Activated CD8-positive, alpha-beta memory T cell treated with anti-CD3 and anti-CD28 coated beads for 36 hours (primary cell): ENCODE measurements at regions not wholly inside any gene's neighbourhood (a gene's known extent, or its start where the extent isn't known, plus 50 kb on each side); places are given as distances from the start of the nearest gene placed in this dataset.
"Not testable (repeated sequence)": the region's sequence is repeated elsewhere in the genome, so short reads cannot be mapped to it uniquely, and the experiment has no call there.

Experiments used
- CTCF ChIA-PET: fragments of 350-600 bp; sonication (Branson Sonifier 250); formaldehyde crosslinking; loops from one replicate; lab custom pipeline; 2021; ENCODE audit warnings: antibody characterized with exemption; lab: Charles Lee
- POLR2A ChIA-PET: fragments of 350-600 bp; sonication (Branson Sonifier 250); formaldehyde crosslinking; loops from one replicate; lab custom pipeline; 2021; ENCODE audit warnings: antibody characterized with exemption; lab: Charles Lee

GRCh38 chr3:163809540-163809993, 1268.7 kb downstream of the SI start:
- ChIA-PET POLR2A (no interaction called here), CTCF (no interaction called here)

DNA sequence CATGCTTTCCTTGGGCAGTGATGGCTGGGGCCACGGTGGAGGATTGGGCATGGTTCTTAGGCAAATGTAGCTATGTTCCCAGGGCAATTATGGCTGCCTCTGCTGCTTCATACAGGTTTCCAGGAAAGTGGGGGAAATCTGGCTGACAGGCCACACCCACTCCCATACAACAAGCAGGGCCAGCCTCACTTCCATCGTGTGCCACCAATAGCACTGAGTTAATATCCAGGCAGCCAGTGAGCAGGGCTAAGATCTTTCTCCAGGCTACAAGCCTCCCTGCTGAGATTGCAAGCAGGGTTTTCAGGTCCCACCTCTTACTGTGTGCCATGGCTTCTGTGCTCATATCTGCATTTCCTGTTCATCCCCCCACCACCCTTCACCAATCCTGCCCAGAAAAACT, 1291.9 kb downstream of the SI start:
- POLR2A ChIA-PET, result no interaction called here
- CTCF ChIA-PET, result no interaction called here

- CTCF ChIA-PET, result no interaction called here
Observed at GRCh38 chr3:163785693-163786092, 1292.6 kb downstream of the SI start.

GRCh38 chr3:163779396-163780344, 1298.6 kb downstream of the SI start:
- POLR2A ChIA-PET, result no interaction called here
- CTCF ChIA-PET, result no interaction called here

More at GRCh38 chr3:163785693-163786092, 1292.6 kb downstream of the SI start:
- POLR2A ChIA-PET, result no interaction called here

GRCh38 chr3:163776743-163777142, 1301.6 kb downstream of the SI start:
- ChIA-PET POLR2A (no interaction called here), CTCF (no interaction called here)

DNA sequence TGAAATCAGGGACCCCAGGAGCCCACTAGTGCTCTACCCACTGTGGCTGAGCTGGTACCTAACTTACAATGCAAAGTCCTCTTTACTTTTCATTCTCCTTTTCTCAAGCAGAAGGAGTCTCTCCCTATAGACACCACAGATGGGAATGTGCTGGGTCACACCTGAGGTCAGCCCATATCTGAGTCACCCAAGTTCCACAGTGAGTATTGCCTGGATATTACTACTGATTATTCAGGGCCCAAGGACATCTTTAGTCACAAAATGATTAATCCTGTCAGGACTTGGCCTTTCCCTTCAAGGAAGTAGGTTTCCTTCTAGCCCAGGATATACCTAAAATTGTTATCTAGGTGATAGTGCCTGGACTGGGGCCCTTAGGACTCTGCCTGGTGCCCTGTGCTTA, 1305.2 kb downstream of the SI start:
- ChIA-PET CTCF (no interaction called here), POLR2A (no interaction called here)

- POLR2A ChIA-PET, result no interaction called here
Observed at GRCh38 chr3:163768048-163768447, 1310.2 kb downstream of the SI start.

DNA sequence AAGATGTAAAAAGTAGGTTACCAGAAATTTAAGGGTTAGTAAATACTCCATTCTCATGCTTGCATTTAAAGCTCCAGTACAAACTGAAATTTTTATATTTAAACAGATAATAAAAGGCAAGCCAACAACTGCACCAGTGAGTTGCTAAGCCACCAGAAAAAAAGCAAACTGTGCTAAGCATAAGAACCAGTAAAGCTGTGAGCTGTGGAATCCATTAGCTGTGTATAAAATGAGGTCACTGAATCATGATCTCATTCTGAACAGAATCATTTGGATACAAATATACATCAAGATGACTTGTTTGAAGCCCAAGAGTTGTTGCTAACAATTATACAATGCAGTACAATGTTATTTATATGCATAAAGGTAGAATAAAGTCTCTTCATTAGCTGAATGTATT, 1312.2 kb downstream of the SI start:
- ChIA-PET CTCF (no interaction called here), POLR2A (no interaction called here)

More at GRCh38 chr3:163768048-163768447, 1310.2 kb downstream of the SI start:
- CTCF ChIA-PET, result no interaction called here

DNA sequence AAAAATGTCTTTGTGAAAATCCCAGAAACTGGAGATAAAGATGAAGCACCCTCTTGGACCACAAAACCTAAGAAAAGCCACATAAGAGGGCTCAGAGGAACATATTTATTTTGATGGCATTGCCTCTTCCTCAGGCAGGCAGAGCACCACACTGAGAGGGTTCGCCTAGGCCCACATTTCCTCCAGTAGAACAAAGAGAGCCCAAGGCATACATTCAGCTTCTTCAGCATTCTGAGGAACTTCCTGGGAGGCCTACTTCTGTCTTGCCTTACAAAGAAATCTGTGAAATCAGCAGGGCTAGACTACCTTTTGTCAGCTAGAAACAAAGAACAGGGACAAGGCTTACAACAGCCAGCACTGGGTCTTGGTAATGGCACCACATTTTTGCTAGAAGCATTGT, 1325.3 kb downstream of the SI start:
- POLR2A ChIA-PET, result no interaction called here
- CTCF ChIA-PET, result no interaction called here

DNA sequence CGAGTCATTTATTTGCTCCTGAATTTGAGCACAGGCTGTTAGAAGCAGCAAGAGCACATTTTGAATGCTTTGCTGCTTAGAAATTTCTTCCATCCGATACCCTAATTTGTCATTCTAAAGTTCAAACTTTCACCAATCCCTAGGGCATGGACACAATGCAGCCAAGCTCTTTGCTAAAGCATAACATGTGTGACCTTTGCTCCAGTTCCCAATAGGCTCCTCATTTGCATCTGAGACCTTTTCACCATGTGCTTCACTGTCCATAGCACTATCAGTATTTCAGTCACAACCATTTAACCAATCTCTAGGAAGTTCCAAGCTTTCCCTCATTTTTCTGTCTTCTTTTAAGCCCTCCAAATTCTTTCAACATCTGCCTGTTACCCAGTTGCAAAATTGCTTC, 1333.1 kb downstream of the SI start:
- ChIA-PET CTCF (no interaction called here), POLR2A (no interaction called here)

DNA sequence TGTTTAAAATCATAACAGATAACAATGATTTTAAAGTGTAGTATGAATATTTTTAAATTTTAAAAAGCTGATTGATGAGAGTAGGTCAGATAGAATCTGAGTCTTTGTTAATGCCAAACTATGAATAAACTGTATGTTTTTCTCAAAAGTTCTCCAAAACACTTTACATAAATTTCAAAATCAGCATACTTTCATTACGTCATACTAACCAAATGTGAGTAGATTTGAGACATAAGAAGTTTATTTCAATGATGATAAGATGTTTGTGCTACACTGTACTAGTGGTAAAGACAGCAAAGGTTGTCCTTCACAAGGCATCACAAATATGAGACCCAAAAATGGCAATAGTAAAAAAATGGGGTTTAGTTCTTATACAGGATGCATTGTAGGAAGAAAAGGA, 1342.9 kb downstream of the SI start:
- ChIA-PET CTCF (no interaction called here), POLR2A (no interaction called here)

DNA sequence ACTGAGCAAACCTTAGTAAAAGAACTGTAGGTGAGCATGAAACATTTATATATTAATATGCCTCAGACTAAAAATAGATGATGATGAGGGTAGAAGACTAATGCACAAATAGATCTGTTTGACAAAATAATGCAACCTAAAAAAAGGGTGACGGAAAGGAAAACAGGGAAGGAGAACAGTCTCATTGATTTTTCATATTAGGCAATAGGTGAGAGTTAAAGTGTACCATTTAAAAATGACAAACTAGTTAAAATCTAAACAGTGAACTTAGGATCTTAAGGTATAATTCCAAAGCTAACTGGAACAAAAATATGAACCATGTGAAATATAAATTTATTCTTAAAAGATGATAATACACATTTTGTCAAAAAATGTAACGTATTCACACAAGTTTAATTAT, 1347.6 kb downstream of the SI start:
- POLR2A ChIA-PET, result no interaction called here

DNA sequence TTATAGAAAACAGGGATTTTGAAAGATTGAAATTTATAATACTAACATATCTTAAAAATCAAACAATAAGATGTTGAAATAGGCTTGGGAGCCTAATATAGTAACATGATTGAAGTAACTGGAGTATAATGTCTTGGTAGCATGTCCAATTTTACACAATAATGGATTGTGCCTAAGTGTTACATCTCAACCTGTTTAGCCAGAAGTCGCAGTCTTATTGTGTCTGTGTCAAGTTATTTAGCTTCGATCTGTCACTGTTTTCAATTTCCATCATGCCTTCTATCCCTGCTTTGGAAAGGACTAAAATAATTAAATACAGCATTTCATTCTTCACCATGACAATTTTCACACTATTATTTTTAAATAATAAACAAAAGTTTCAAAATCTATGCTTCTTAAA, 1352.2 kb downstream of the SI start:
- POLR2A ChIA-PET, result no interaction called here

More for the DNA sequence above, 1347.6 kb downstream of the SI start:
- CTCF ChIA-PET, result no interaction called here

DNA sequence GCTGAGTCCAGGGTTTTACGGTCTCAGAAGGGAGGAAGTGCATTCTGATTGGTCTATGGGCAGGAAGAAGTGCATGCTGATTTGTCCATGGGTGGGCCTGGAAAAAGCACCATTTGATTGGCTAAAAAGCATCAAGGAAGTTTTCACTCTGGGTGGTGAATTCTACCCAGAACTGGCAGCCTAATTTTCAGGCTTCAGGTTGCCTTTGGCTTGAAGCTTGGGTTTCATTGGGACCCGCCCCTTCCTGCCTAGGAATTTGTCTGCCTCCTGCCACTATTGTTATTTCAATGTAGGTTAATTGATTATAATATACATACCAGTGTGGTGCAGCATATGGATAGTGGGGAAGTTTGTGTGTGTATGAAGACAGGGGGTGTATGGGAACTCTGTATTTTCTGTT, 1355.9 kb downstream of the SI start:
- ChIA-PET CTCF (no interaction called here), POLR2A (no interaction called here)

More for the DNA sequence above, 1352.2 kb downstream of the SI start:
- CTCF ChIA-PET, result no interaction called here

DNA sequence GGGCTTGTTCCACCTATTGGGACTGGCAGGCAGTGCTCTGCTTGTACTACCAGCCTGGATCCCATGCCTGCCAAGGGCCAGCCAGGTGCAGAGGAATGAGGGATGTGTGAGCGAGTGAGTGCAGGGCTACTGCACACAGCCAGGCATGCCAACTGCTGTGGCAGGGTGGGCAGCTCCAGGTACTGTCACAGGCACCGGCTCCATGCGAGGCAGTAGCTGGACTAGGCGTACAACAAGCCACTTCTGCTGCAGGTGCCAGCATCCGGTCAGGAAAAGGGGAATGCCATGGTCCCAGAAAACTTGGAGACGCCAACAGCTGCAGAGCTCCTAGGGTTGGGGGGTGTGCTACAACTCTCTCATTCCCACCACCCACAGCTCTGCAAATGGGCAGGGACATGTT, 1356.7 kb downstream of the SI start:
- ChIA-PET POLR2A (no interaction called here), CTCF (no interaction called here)

- CTCF ChIA-PET, result no interaction called here
- POLR2A ChIA-PET, result no interaction called here
Observed at GRCh38 chr3:163717377-163717776, 1360.9 kb downstream of the SI start.

DNA sequence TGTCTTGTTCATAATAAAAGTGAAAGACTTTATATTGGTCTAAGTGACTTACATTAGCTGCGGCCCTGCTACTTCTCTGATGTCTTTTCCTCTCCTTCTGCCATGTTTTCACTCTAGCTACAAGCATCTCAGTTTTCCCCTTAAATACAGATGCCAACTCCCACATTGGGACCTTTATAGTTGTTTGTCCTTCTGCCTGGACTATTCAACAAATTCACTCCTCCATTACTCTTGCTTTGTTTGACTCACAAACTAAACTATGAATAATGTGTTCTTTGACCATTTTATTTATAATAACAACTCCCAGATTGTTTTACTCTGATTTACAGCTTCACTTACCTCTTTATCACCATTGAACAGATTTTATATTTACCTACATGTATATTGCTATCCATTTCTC, 1369.9 kb downstream of the SI start:
- POLR2A ChIA-PET, result no interaction called here
- CTCF ChIA-PET, result no interaction called here

- ChIA-PET POLR2A (no interaction called here), CTCF (no interaction called here)
Observed at GRCh38 chr3:163707659-163708058, 1370.6 kb downstream of the SI start.

DNA sequence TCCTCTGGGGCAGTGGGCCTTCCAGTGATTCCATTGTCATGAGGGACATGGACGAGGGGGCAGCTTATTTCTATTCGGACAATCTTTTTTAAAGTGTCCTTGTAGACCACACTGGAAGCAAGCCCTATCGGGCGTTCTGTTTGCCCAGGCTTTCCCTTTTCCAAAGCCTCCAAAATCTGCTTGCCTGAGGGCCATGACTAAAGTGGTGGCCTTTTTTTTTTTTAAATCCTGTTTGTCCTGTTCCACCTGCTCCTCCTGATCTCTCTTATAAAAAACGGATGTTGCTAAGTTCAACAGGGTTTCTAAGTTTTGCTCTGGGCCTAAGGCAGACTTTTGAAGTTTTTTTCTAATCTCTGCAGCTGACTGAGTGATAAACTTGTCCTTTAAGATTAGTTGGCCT, 1380.1 kb downstream of the SI start:
- CTCF ChIA-PET, POLR2A ChIA-PET: not testable (repeated sequence)

GRCh38 chr3:163692494-163692893, 1385.8 kb downstream of the SI start:
- ChIA-PET POLR2A (no interaction called here), CTCF (no interaction called here)

DNA sequence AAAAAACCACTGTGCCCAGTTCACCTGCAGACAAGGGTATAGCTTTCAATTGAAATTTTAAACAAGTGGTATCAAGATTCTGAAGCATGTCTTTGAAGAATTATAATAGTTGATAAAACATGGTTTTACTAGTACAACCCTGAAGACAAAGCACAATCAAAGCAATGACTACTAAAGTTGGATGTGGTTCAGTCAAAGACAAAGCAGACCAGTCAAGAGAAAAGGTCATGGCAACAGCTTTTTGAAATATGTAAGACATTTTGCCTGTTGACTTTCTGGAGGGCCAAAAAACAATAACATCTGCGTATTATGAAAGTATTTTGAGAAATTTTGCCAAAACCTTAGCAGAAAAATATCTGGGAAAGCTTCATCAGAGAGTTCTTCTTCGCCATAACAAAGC, 1393.6 kb downstream of the SI start:
- POLR2A ChIA-PET, result no interaction called here
- CTCF ChIA-PET, result no interaction called here
